ENCODE measurements at regions not wholly inside any gene's neighbourhood (a gene's known extent, or its start where the extent isn't known, plus 50 kb on each side); places are given as distances from the start of the nearest gene placed in this dataset.

DNA sequence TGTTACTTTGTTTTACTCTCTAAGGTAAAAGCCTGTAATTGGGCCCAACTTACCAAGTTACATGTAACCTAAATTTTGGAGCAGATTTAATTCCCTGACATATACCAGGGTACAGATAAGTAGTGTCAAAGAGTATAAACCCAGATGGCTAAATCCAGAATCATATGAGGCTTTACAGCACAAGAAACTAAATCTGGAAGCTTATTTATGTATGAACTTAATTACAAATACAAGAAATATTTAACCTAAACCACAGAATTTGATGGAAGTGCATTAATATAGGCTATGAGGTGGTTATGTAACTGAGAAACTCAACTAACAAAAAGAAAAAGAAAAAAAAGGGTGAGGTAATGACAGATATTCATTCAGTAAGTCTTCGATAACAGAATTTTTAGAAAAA lies 930.2 kb upstream of the ALCAM start:
- TF ChIP-seq, protein P1, sequence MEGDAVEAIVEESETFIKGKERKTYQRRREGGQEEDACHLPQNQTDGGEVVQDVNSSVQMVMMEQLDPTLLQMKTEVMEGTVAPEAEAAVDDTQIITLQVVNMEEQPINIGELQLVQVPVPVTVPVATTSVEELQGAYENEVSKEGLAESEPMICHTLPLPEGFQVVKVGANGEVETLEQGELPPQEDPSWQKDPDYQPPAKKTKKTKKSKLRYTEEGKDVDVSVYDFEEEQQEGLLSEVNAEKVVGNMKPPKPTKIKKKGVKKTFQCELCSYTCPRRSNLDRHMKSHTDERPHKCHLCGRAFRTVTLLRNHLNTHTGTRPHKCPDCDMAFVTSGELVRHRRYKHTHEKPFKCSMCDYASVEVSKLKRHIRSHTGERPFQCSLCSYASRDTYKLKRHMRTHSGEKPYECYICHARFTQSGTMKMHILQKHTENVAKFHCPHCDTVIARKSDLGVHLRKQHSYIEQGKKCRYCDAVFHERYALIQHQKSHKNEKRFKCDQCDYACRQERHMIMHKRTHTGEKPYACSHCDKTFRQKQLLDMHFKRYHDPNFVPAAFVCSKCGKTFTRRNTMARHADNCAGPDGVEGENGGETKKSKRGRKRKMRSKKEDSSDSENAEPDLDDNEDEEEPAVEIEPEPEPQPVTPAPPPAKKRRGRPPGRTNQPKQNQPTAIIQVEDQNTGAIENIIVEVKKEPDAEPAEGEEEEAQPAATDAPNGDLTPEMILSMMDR (IDR thresholded peaks at IDR 0.05), result no peak
- no peak for TF ChIP-seq POLR2A (IDR thresholded peaks at IDR 0.05)

Data from sigmoid colon (tissue), 3 donors.